NOMO-1 treated with DMSO at 0.1 percent for 48 hours (cell line): ENCODE measurements at regions not wholly inside any gene's neighbourhood (a gene's known extent, or its start where the extent isn't known, plus 50 kb on each side); places are given as distances from the start of the nearest gene placed in this dataset.

Experiments
- DNase-seq: peaks from one replicate; lab custom pipeline; 2025; ENCODE audit not compliant: unreplicated experiment; lab: John Stamatoyannopoulos, UW

DNA sequence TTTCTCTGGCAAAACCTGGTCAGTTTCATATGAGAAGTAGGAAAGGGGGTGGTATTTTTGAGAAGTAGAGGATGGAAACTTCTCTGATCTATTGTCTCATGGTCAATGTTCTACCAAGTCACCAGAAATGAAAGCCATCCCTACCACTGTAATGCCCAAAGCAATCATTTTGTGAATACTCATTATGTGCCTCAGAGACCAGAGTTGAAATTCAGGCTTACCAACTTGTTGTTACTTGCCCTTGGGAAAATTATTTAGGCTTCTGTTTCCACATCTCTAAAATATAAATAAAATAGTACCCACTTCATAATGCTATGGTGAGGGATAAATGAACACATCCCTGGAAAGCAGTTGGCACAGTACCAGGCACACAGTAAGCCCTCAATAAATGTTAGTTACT lies 723.7 kb upstream of the TBX3 start:
- no peak for DNase-seq

GRCh38 chr12:115407036-115407435 lies 723.1 kb upstream of the TBX3 start:
- DNase-seq, result no peak

GRCh38 chr12:115405471-115405860 lies 721.5 kb upstream of the TBX3 start:
- no peak for DNase-seq

DNA sequence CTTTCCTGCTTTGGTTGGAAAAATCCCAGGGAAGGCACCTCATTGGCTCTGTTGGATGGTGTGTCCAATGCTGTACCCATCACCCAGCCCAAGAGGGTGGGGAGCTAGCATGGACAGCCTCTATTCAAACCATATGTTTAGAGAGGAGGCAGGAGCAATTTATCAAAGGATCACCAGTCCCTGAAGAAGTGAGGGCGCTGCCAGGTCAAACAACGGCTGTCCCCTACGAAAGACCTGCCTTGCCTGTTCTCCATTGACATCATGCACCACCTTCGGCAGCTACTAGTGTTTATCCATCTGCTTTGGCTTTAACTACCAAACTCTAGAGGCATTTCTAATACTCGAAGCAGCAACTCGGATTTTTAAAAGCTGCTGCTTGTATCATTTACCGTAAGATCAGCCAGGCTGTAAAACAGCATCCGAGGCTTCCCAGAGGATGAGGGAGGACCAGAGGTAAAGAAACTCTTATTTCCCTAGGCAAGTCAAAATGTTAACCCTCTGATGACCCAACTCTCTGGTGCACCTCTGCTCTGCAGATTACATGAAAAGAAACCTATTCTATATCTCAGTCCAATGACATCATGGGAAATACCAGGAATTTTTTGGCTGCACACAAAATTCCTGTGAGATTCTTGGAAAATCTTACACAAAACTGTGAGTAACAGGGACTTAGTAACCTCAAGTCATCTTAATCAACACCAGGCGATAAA lies 720.9 kb upstream of the TBX3 start:
- no peak for DNase-seq

GRCh38 chr12:115403689-115404088 lies 719.7 kb upstream of the TBX3 start:
- DNase-seq, result no peak

GRCh38 chr12:115403253-115403652 lies 719.3 kb upstream of the TBX3 start:
- no peak for DNase-seq

GRCh38 chr12:115402443-115403180 lies 718.6 kb upstream of the TBX3 start:
- no peak for DNase-seq

DNA sequence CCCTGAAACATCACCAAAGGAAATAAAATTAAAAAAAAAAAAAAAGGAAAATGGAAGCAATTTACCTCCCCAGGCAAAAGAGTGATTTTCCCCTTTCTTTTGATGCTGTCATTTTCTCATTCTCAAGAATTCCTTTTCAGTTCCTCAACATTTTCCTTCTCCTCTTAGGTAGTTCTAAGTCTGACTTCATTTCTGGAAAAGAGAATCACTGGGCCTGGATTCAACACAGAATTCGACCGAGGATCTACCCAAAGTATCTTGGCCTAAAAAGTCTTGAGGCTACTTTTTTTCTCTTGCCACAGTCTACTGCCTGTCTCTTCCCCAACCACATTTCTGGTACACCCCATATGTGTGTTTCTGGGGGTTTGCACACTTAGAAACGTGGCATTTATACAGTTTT lies 717.8 kb upstream of the TBX3 start:
- no peak for DNase-seq

DNA sequence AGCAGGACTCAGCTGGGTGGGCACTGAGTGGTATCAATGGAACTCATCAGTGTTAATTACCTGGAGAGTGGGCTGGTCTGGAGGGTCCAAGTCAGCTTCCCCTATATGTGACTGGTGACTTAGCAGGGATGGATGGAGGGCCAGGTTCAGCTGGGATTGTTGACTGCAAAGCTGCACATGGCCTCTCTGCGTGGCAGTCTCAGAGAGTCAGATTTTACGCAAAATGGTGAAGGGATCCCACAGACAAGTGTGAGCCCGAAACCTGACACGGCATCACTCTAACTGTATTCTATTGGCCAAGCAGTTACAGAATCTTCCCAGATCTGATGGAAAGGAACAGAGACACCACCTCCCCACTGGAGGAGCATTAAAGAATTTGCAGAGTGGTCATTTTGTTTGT lies 716.0 kb upstream of the TBX3 start:
- DNase-seq, result no peak

DNA sequence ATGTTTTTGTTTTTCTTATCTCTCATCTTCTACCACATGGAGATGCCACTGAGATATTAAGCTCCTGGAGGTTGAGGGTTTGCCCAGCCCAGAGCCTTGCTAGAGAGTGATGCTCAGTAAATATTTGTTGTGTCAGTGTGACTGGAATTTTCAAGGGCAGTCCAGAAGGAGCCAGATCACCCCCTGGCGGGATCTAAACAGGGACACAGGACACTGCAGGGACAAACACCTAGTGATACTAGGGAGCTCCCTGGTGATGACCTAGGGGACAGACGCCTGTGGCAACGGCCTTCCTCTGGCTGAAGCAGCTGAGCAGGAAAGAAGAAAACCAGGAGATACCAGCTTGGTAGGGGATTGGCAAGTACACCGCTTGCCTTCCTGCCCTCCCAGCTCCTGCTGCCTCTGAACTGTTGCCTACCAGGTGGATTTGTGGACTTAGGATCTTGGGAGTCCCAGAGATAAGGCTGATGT lies 714.4 kb upstream of the TBX3 start:
- no peak for DNase-seq

GRCh38 chr12:115396567-115396966 lies 712.6 kb upstream of the TBX3 start:
- no peak for DNase-seq

DNA sequence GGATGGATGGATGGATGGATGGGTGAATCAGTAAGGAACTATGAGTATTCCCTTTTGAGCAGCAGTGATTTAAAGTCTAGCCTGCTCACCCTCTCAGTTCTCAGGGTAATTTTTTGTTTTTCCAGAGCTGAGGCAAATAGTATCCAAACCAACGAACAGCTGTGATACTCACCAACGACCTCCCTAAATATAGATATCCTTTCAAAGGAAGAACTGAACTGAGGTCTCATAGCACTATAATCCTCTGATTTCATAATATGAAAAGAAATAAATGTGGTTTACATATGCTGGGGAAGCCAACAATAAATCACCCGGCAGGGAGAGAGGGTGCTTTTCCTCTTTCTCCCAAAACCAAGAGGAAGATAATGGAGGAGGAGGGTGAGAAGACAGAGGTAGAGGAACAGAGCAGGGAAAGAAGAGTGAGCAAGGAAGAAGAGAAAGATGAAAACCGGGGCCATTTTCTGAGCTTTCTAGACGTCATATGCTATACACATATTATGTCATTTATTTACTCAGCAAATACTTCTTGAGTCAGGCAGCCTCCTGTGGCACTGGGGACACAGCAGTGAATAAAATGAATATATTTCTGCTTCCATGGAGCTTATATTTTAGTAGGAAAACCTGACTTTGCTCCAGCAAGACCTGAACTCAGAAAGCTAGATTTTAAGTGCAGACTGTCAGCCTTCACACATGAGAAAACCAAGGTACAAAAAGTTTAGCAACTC lies 710.7 kb upstream of the TBX3 start:
- DNase-seq, result no peak

DNA sequence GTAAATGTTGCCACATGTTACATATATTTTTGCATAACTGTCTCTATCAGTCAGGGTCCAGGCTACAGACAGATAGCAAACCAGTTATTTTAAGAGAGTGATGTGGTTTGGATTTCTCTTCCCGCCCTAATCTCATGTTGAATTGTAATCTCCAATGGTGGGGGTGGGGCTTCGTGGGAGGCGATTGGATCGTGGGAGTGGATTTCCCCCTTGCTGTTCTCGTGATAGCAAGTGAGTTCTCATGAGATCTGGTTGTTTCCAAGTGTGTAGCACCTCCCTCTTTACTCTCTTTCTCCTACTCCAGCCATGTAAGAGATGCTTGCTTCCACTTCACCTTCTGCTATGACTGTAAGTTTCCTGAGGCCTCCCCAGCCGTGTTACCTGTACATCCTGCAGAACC lies 704.2 kb upstream of the TBX3 start:
- DNase-seq, result no peak

- no peak for DNase-seq
Measured at GRCh38 chr12:115387467-115387901, 703.5 kb upstream of the TBX3 start.

GRCh38 chr12:115386946-115387345 lies 703.0 kb upstream of the TBX3 start:
- no peak for DNase-seq

- no peak for DNase-seq
Measured at GRCh38 chr12:115385141-115385540, 701.2 kb upstream of the TBX3 start.

DNA sequence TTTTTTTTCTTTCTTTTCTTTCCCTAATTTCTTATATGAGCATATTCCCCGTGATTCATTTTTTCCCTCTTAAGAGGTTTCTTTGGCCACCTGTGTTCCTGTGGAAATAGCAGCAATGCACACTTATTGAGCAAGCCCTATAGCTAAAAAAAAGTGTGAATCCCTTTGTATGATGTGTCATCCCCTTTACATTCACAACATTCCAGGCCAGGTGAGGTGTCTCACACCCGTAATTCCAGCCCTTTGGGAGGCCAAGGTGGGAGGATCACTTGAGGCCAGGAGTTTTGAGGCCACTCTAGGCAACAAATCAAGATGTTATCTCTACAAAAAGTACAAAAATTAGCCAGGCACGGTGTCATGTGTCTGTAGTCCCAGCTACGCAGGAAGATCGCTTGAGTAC lies 700.4 kb upstream of the TBX3 start:
- DNase-seq, result no peak

DNA sequence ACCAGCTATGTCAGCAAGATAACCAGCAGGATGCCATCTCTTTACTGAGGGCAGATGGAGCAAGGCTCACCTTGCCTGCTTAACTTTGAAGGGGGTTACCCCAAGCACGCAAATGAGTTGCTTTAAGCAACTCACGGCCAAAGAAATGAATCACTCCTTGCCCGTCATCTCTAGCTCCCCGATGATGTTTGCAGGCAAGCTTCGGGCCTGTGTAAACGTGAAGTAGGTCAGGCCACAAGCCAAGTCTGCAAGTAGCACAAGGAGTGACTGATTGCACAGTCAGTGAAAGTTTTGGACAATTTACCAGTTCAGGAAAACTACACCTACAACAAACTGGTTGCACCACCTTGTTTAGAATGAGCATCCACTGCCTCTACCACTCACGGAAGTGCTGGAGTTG lies 699.7 kb upstream of the TBX3 start:
- no peak for DNase-seq

DNA sequence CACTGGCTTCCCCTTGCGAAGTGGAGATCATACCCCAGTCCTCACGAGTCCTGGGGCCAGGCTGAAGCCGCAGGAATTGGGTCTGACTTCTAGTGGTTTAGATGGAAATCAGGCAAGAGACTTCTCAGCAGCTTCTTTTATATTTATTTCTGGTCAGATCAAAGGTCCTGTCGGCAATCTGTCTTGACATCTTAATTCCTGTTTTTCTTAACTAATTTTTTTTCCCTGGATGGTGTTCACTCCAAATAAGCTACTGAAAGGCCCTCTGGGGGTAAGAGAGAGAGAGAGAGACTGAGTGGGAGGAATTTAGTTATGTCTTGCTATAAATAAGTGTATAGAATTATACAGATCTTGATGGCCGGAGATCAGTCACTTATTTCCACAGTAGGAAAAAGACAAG lies 698.7 kb upstream of the TBX3 start:
- no peak for DNase-seq

DNA sequence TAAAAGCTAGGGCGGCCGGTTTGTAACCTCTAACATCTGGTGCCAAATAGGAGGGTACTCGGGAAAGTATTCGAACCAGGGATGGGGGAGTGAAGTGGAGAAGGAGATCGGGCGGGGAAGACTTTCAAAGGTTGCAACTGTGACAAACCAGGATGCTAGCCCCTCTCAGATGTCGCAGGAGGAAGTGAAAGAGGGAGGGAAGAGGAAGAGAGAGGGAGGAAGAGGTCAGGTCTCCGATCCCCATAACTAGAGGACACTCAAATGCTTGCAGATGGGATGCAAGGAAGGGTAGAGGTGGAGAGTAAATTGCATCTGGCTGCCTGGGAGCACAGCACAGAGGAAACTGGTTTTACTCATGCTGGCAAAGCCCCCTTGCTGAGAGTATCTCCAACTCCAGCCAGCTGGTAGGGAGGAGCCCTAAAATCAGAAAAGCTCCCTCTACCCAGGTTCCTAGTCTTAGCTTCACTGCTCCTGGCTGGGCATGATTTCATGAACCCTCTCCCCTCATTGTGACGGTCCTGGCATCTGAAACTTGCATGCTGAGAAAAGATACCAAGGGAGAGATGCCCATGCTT lies 696.7 kb upstream of the TBX3 start:
- DNase-seq, result peak; percentile 72

DNA sequence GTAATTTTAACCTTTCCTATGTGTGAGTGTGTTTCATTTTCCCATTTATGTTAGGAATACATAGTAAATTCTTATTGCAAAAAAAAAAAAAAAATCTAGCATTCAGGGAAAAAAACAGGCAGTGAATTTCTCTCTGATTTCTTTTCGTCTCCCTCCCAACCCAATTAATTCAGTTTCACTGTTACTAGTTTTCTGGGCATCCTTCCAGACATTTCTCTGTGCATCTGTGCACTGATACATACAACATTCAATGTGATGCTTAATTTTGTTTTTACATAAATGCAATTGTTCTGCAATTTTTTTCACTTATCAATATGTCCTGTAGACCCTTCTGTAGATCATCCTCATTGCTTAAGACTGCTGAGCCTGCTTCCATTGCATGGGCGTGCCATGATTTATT lies 694.3 kb upstream of the TBX3 start:
- DNase-seq, result no peak

- no peak for DNase-seq
Measured at GRCh38 chr12:115377779-115378178, 693.8 kb upstream of the TBX3 start.
